ENCODE measurements at regions not wholly inside any gene's neighbourhood (a gene's known extent, or its start where the extent isn't known, plus 50 kb on each side); places are given as distances from the start of the nearest gene placed in this dataset.
"Not testable (repeated sequence)": the region's sequence is repeated elsewhere in the genome, so short reads cannot be mapped to it uniquely, and the experiment has no call there.

GRCh38 chr9:88898039-88898720 is 93.1 kb upstream of the S1PR3 start:
- no peak for DNase-seq (ENCODE audit: low read depth in 4 of 4, low spot score in 2 of 4)

GRCh38 chr9:88905506-88905905 is 85.8 kb upstream of the S1PR3 start:
- no peak for DNase-seq (ENCODE audit: low read depth in 4 of 4, low spot score in 2 of 4)

GRCh38 chr9:88915916-88916315 is 75.4 kb upstream of the S1PR3 start:
- no peak for DNase-seq (ENCODE audit: low read depth in 4 of 4, low spot score in 2 of 4)

GRCh38 chr9:88916894-88917293 is 74.4 kb upstream of the S1PR3 start:
- no peak for DNase-seq (ENCODE audit: low read depth in 4 of 4, low spot score in 2 of 4)

GRCh38 chr9:88917375-88917774 is 73.9 kb upstream of the S1PR3 start:
- DNase-seq (ENCODE audit: low read depth in 4 of 4, low spot score in 2 of 4) = no peak

GRCh38 chr9:88918537-88918936 is 72.7 kb upstream of the S1PR3 start:
- DNase-seq (ENCODE audit: low read depth in 4 of 4, low spot score in 2 of 4) = not testable (repeated sequence)

- no peak for DNase-seq (ENCODE audit: low read depth in 4 of 4, low spot score in 2 of 4)
These were observed 70.6 kb upstream of the S1PR3 start for GRCh38 chr9:88920645-88921044.

GRCh38 chr9:88922091-88922490 is 69.2 kb upstream of the S1PR3 start:
- no peak for DNase-seq (ENCODE audit: low read depth in 4 of 4, low spot score in 2 of 4)

GRCh38 chr9:88923092-88923491 is 68.2 kb upstream of the S1PR3 start:
- DNase-seq (ENCODE audit: low read depth in 4 of 4, low spot score in 2 of 4) = no peak

GRCh38 chr9:88923653-88924288 is 67.5 kb upstream of the S1PR3 start:
- DNase-seq (ENCODE audit: low read depth in 4 of 4, low spot score in 2 of 4) = no peak

- DNase-seq (ENCODE audit: low read depth in 4 of 4, low spot score in 2 of 4) = no peak
These were observed 65.8 kb upstream of the S1PR3 start for GRCh38 chr9:88925481-88925880.

GRCh38 chr9:88926781-88927505 is 64.3 kb upstream of the S1PR3 start:
- no peak for DNase-seq (ENCODE audit: low read depth in 4 of 4, low spot score in 2 of 4)

GRCh38 chr9:88927510-88927909 is 63.8 kb upstream of the S1PR3 start:
- DNase-seq (ENCODE audit: low read depth in 4 of 4, low spot score in 2 of 4) = no peak

GRCh38 chr9:88930716-88931115 is 60.6 kb upstream of the S1PR3 start:
- no peak for DNase-seq (ENCODE audit: low read depth in 4 of 4, low spot score in 2 of 4)

GRCh38 chr9:88932766-88933165 is 58.5 kb upstream of the S1PR3 start:
- no peak for DNase-seq (ENCODE audit: low read depth in 4 of 4, low spot score in 2 of 4)

- no peak for DNase-seq (ENCODE audit: low read depth in 4 of 4, low spot score in 2 of 4)
These were observed 57.5 kb upstream of the S1PR3 start for GRCh38 chr9:88933607-88934379.

- no peak for DNase-seq (ENCODE audit: low read depth in 4 of 4, low spot score in 2 of 4)
These were observed 56.3 kb upstream of the S1PR3 start for GRCh38 chr9:88934876-88935535.

- no peak for DNase-seq (ENCODE audit: low read depth in 4 of 4, low spot score in 2 of 4)
These were observed 55.1 kb upstream of the S1PR3 start for GRCh38 chr9:88936132-88936531.

- DNase-seq (ENCODE audit: low read depth in 4 of 4, low spot score in 2 of 4) = no peak
These were observed 54.6 kb upstream of the S1PR3 start for GRCh38 chr9:88936668-88937067.

- no peak for DNase-seq (ENCODE audit: low read depth in 4 of 4, low spot score in 2 of 4)
These were observed 54.0 kb upstream of the S1PR3 start for GRCh38 chr9:88937248-88937647.

- DNase-seq (ENCODE audit: low read depth in 4 of 4, low spot score in 2 of 4) = no peak
These were observed 53.1 kb upstream of the S1PR3 start for GRCh38 chr9:88938189-88938588.
